ENCODE measurements at regions not wholly inside any gene's neighbourhood (a gene's known extent, or its start where the extent isn't known, plus 50 kb on each side); places are given as distances from the start of the nearest gene placed in this dataset.
A peak's percentile ranks its signal among the peaks of the same experiment; 100 is the strongest.

DNA sequence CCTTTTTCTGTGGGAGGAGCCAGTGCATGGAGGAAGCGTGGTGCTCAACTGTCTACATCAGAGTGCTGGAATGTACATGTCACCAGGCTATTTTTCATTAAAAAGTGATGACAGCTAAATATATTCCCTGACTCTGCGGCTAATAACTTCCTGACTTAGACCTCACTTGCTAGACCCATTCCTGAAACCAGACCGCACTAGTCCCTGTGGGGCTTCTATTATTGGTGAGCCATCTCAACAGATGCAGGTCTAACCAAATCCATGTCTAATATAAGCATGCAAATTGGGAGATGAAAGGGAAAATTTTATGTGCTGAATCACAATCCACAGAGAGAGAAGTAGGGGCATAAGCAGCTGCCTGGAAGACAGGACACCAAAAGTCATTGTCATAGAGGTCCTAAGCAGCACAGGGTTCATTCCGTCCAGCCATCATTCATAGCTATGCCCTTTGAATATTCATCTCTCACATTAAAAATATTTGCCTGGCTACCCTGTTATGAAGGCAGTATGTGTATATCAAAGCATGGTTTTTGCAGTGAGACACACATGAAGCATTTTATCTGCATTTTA is 110.9 kb upstream of the BLID start:
- Mint-ChIP-seq H3K36me3 (ENCODE audit: low read depth, unreplicated experiment) (no peaks in the 10 kb centered on the region), H3K27me3 (ENCODE audit: low read depth, unreplicated experiment) (no peaks in the 10 kb centered on the region), H3K4me1 (ENCODE audit: low read depth, unreplicated experiment) (peaks cover 5% of the 10 kb centered on the region), H3K9me3 (ENCODE audit: unreplicated experiment) (no peaks in the 10 kb centered on the region), H3K4me3 (ENCODE audit: unreplicated experiment) (no peak overlapping the region), H3K27ac (ENCODE audit: unreplicated experiment) (no peak overlapping the region)
- peak; percentile 84 for DNase-seq (ENCODE audit: low read depth)
- Histone ChIP-seq H3K27me3 (ENCODE audit: insufficient read depth, low read length) (no peaks in the 10 kb centered on the region), H3K9me3 (ENCODE audit: insufficient read depth, low read depth, low read length) (no peaks in the 10 kb centered on the region), H3K9ac (ENCODE audit: low read length) (no peak overlapping the region), H2AFZ (ENCODE audit: low read depth, low read length) (no peak overlapping the region), H3K27ac (ENCODE audit: low read depth, low read length) (no peak overlapping the region), H3K4me3 (ENCODE audit: insufficient read depth, low read depth, low read length) (no peak overlapping the region), H4K20me1 (ENCODE audit: insufficient read depth, low read length) (no peaks in the 10 kb centered on the region), H3K36me3 (ENCODE audit: insufficient read depth, low read length) (no peaks in the 10 kb centered on the region), H3K79me2 (ENCODE audit: insufficient read depth, low read length) (no peaks in the 10 kb centered on the region), H3K4me1 (ENCODE audit: insufficient read depth, low read length) (peaks cover 14% of the 10 kb centered on the region), H3K4me2 (ENCODE audit: low read length) (peak overlapping the region; percentile 11)
- FAIRE-seq = peak; percentile 67
- TF ChIP-seq EZH2 (IDR thresholded peaks at IDR 0.05; ENCODE audit: insufficient read depth, low read length) (no peak), CTCF (IDR thresholded peaks at IDR 0.05; ENCODE audit: insufficient read depth, low read depth, low read length) (no peak)

DNA sequence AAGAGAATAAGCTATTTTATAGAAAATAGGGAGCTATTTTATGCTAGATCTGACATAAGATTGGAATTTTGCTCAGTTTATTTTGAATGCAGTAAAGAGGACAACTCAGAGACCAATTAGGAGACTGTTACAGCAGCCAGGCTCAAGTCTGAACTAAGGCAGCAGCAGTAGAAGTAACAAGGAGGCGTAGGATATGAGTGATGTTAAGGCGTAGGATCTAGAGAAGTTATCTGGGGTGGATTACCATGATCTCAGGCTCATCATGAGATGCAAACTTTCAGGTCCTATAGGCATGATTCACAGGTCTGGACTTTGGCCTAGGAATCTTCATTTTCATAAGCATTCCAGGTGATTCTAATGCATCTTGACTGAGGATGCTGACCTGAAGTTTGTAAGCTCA is 108.9 kb upstream of the BLID start:
- no peak for FAIRE-seq
- Histone ChIP-seq H3K4me3 (ENCODE audit: insufficient read depth, low read depth, low read length) (no peak overlapping the region), H4K20me1 (ENCODE audit: insufficient read depth, low read length) (no peaks in the 10 kb centered on the region), H3K4me1 (ENCODE audit: insufficient read depth, low read length) (peaks cover 11% of the 10 kb centered on the region), H3K27me3 (ENCODE audit: insufficient read depth, low read length) (no peaks in the 10 kb centered on the region), H3K4me2 (ENCODE audit: low read length) (no peak overlapping the region), H3K79me2 (ENCODE audit: insufficient read depth, low read length) (no peaks in the 10 kb centered on the region), H2AFZ (ENCODE audit: low read depth, low read length) (no peak overlapping the region), H3K9me3 (ENCODE audit: insufficient read depth, low read depth, low read length) (no peaks in the 10 kb centered on the region), H3K9ac (ENCODE audit: low read length) (no peak overlapping the region), H3K36me3 (ENCODE audit: insufficient read depth, low read length) (no peaks in the 10 kb centered on the region), H3K27ac (ENCODE audit: low read depth, low read length) (no peak overlapping the region)
- no peak overlapping the region for H3K4me3 Mint-ChIP-seq (ENCODE audit: unreplicated experiment)
- no peaks in the 10 kb centered on the region for H3K27me3 Mint-ChIP-seq (ENCODE audit: low read depth, unreplicated experiment)
- no peaks in the 10 kb centered on the region for H3K36me3 Mint-ChIP-seq (ENCODE audit: low read depth, unreplicated experiment)
- H3K4me1 Mint-ChIP-seq (ENCODE audit: low read depth, unreplicated experiment) = peaks cover 5% of the 10 kb centered on the region
- TF ChIP-seq CTCF (IDR thresholded peaks at IDR 0.05; ENCODE audit: insufficient read depth, low read depth, low read length) (no peak), EZH2 (IDR thresholded peaks at IDR 0.05; ENCODE audit: insufficient read depth, low read length) (no peak)
- no peak overlapping the region for H3K27ac Mint-ChIP-seq (ENCODE audit: unreplicated experiment)
- no peak for DNase-seq (ENCODE audit: low read depth)
- no peaks in the 10 kb centered on the region for H3K9me3 Mint-ChIP-seq (ENCODE audit: unreplicated experiment)

- Histone ChIP-seq H4K20me1 (ENCODE audit: insufficient read depth, low read length) (no peaks in the 10 kb centered on the region), H3K4me1 (ENCODE audit: insufficient read depth, low read length) (peaks cover 7% of the 10 kb centered on the region), H3K27me3 (ENCODE audit: insufficient read depth, low read length) (no peaks in the 10 kb centered on the region), H3K9ac (ENCODE audit: low read length) (no peak overlapping the region), H3K79me2 (ENCODE audit: insufficient read depth, low read length) (no peaks in the 10 kb centered on the region), H3K27ac (ENCODE audit: low read depth, low read length) (no peak overlapping the region), H3K9me3 (ENCODE audit: insufficient read depth, low read depth, low read length) (no peaks in the 10 kb centered on the region), H2AFZ (ENCODE audit: low read depth, low read length) (no peak overlapping the region), H3K4me3 (ENCODE audit: insufficient read depth, low read depth, low read length) (no peak overlapping the region), H3K4me2 (ENCODE audit: low read length) (no peak overlapping the region), H3K36me3 (ENCODE audit: insufficient read depth, low read length) (no peaks in the 10 kb centered on the region)
- FAIRE-seq = peak; percentile 86
- H3K36me3 Mint-ChIP-seq (ENCODE audit: low read depth, unreplicated experiment) = no peaks in the 10 kb centered on the region
- no peak overlapping the region for H3K4me3 Mint-ChIP-seq (ENCODE audit: unreplicated experiment)
- DNase-seq (ENCODE audit: low read depth) = no peak
- no peak overlapping the region for H3K27ac Mint-ChIP-seq (ENCODE audit: unreplicated experiment)
- H3K4me1 Mint-ChIP-seq (ENCODE audit: low read depth, unreplicated experiment) = peaks cover 4% of the 10 kb centered on the region
- no peak for TF ChIP-seq CTCF (IDR thresholded peaks at IDR 0.05; ENCODE audit: insufficient read depth, low read depth, low read length)
- TF ChIP-seq EZH2 (IDR thresholded peaks at IDR 0.05; ENCODE audit: insufficient read depth, low read length) = no peak
- no peaks in the 10 kb centered on the region for H3K9me3 Mint-ChIP-seq (ENCODE audit: unreplicated experiment)
- peaks cover 5% of the 10 kb centered on the region for H3K27me3 Mint-ChIP-seq (ENCODE audit: low read depth, unreplicated experiment)
Observed at GRCh38 chr11:122220321-122220720, 104.3 kb upstream of the BLID start.

Data from astrocyte (in vitro differentiated cells and primary cell).